NB4 (cell line): ENCODE measurements at regions not wholly inside any gene's neighbourhood (a gene's known extent, or its start where the extent isn't known, plus 50 kb on each side); places are given as distances from the start of the nearest gene placed in this dataset.

Experiments
- DNase-seq: peaks from one replicate; pipeline ENCODE4 v3.0.0; 2010; ENCODE audit warnings: low read depth
- H3K4me3 ChIP-seq: one replicate; pipeline ENCODE4 v1.5.1; 2011; ENCODE audit warnings: mild to moderate bottlenecking, low read depth, low read length, moderate library complexity
- CTCF ChIP-seq: IDR thresholded peaks from one replicate; pipeline ENCODE4 v1.5.1; 2012; ENCODE audit warnings: low read depth, low read length
- MYC ChIP-seq: IDR thresholded peaks from 2 replicates; pipeline ENCODE4 v1.6.1; 2011; ENCODE audit warnings: low read depth, low read length
- POLR2A ChIP-seq: IDR thresholded peaks from 2 replicates; pipeline ENCODE4 v1.6.1; 2011; ENCODE audit warnings: mild to moderate bottlenecking; ENCODE audit not compliant: insufficient read length; ENCODE audit errors: extremely low read depth
- TF ChIP-seq, protein P1 (sequence below): IDR thresholded peaks from 2 replicates; pipeline ENCODE4 v1.6.1; 2011; ENCODE audit warnings: low read depth, low read length

- TF ChIP-seq, protein P1, sequence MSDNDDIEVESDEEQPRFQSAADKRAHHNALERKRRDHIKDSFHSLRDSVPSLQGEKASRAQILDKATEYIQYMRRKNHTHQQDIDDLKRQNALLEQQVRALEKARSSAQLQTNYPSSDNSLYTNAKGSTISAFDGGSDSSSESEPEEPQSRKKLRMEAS = no peak
- TF ChIP-seq POLR2A (no peak), CTCF (no peak), MYC (no peak)
- DNase-seq = no peak
- H3K4me3 ChIP-seq = no peak overlapping the region
These were observed 988.7 kb downstream of the NTRK3 start for GRCh38 chr15:87267798-87268197.

- TF ChIP-seq MYC = no peak
- no peak for TF ChIP-seq POLR2A
- TF ChIP-seq CTCF = no peak
- TF ChIP-seq, protein P1 = no peak
- H3K4me3 ChIP-seq = no peak overlapping the region
- DNase-seq = no peak
These were observed 992.7 kb downstream of the NTRK3 start for GRCh38 chr15:87263871-87264270.

GRCh38 chr15:87263296-87263695, 993.2 kb downstream of the NTRK3 start:
- DNase-seq = no peak
- TF ChIP-seq, protein P1 = no peak
- no peak for TF ChIP-seq CTCF
- no peak for TF ChIP-seq POLR2A
- no peak for TF ChIP-seq MYC
- no peak overlapping the region for H3K4me3 ChIP-seq

DNA sequence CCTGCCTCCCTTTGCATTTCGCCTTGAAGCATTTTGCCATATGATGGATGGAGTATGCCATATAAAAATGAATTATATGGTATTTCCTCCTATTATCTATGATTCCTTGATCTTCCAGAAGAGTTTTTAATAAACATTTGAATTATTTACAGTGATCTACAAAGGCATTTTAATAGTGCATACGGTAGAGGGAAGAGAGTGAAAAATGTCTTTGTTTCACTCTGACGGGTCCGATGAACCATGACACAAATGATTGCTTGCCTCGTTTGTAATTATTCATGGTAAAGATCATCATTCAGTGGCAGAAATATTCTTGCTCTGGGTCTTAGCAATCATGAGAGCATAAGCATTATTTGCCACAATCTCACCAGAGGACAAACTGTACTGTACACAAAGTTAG, 1010.9 kb downstream of the NTRK3 start:
- DNase-seq = no peak
- TF ChIP-seq, protein P1 = no peak
- no peak for TF ChIP-seq POLR2A
- no peak for TF ChIP-seq CTCF
- no peak for TF ChIP-seq MYC
- no peak overlapping the region for H3K4me3 ChIP-seq

DNA sequence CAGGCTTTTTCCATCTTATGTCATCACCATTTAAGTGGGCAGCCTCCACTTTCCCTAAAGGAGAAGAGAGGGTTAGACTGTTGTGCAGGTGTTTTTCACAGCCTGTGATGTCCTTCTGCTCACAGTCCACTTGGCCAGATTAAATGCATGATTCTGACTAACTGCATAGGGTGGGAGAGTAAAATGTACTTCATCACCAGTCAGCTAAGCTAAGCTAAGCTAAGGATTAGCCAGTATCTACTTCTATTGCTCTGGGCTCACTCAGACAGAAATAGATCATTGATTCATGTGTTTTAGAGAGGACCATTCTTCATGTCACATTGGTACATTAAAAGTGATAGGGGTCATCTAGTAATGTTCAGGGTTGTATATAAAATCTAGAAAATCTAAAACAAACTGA, 1013.1 kb downstream of the NTRK3 start:
- DNase-seq = no peak
- no peak overlapping the region for H3K4me3 ChIP-seq
- TF ChIP-seq POLR2A (no peak), MYC (no peak), CTCF (no peak)
- TF ChIP-seq, protein P1 = no peak

- DNase-seq = no peak
- H3K4me3 ChIP-seq = no peak overlapping the region
- TF ChIP-seq MYC (no peak), POLR2A (no peak), CTCF (no peak)
- TF ChIP-seq, protein P1 = no peak
These were observed 1016.8 kb downstream of the NTRK3 start for GRCh38 chr15:87239582-87240230.
